Chondrocyte (in vitro differentiated cells): ENCODE measurements at regions not wholly inside any gene's neighbourhood (a gene's known extent, or its start where the extent isn't known, plus 50 kb on each side); places are given as distances from the start of the nearest gene placed in this dataset.

Experiments used
- DNase-seq: peaks from one replicate; pipeline ENCODE4 v3.0.0; 2021; ENCODE audit warnings: mixed read lengths, low spot score
- H3K27ac Mint-ChIP-seq: one replicate; pipeline ENCODE4 v1.8.0; 2021; ENCODE audit warnings: mild to moderate bottlenecking, moderate library complexity, mixed read lengths; ENCODE audit not compliant: unreplicated experiment
- H3K27me3 Mint-ChIP-seq: 2 replicates; pipeline ENCODE4 v1.8.0; 2021; ENCODE audit warnings: low read depth, mixed read lengths
- H3K36me3 Mint-ChIP-seq: 2 replicates; pipeline ENCODE4 v1.8.0; 2021; ENCODE audit warnings: low read depth, mixed read lengths
- H3K4me1 Mint-ChIP-seq: 2 replicates; pipeline ENCODE4 v1.8.0; 2021; ENCODE audit warnings: low read depth, mild to moderate bottlenecking, mixed read lengths
- H3K4me3 Mint-ChIP-seq: one replicate; pipeline ENCODE4 v1.8.0; 2021; ENCODE audit warnings: mild to moderate bottlenecking, moderate library complexity, mixed read lengths; ENCODE audit not compliant: unreplicated experiment
- H3K9me3 Mint-ChIP-seq: 2 replicates; pipeline ENCODE4 v1.8.0; 2021; ENCODE audit warnings: low read depth, mixed read lengths
- TF ChIP-seq, protein P1 (sequence below): fragments of 200-600 bp; sonication (generic); IDR thresholded peaks from 2 replicates; pipeline ENCODE4 v1.5.0; 2021; ENCODE audit warnings: antibody characterized with exemption, mild to moderate bottlenecking, moderate library complexity

GRCh38 chr12:124452576-124453331 is 114.7 kb downstream of the NCOR2 start:
- DNase-seq = peak; percentile 77
- no peaks in the 10 kb centered on the region for H3K27me3 Mint-ChIP-seq
- TF ChIP-seq, protein P1, sequence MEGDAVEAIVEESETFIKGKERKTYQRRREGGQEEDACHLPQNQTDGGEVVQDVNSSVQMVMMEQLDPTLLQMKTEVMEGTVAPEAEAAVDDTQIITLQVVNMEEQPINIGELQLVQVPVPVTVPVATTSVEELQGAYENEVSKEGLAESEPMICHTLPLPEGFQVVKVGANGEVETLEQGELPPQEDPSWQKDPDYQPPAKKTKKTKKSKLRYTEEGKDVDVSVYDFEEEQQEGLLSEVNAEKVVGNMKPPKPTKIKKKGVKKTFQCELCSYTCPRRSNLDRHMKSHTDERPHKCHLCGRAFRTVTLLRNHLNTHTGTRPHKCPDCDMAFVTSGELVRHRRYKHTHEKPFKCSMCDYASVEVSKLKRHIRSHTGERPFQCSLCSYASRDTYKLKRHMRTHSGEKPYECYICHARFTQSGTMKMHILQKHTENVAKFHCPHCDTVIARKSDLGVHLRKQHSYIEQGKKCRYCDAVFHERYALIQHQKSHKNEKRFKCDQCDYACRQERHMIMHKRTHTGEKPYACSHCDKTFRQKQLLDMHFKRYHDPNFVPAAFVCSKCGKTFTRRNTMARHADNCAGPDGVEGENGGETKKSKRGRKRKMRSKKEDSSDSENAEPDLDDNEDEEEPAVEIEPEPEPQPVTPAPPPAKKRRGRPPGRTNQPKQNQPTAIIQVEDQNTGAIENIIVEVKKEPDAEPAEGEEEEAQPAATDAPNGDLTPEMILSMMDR = no peak
- no peak overlapping the region for H3K4me3 Mint-ChIP-seq
- peaks cover 38% of the 10 kb centered on the region for H3K4me1 Mint-ChIP-seq
- H3K36me3 Mint-ChIP-seq = peaks cover 13% of the 10 kb centered on the region
- H3K9me3 Mint-ChIP-seq = no peaks in the 10 kb centered on the region
- peak overlapping the region; percentile 68 for H3K27ac Mint-ChIP-seq

DNA sequence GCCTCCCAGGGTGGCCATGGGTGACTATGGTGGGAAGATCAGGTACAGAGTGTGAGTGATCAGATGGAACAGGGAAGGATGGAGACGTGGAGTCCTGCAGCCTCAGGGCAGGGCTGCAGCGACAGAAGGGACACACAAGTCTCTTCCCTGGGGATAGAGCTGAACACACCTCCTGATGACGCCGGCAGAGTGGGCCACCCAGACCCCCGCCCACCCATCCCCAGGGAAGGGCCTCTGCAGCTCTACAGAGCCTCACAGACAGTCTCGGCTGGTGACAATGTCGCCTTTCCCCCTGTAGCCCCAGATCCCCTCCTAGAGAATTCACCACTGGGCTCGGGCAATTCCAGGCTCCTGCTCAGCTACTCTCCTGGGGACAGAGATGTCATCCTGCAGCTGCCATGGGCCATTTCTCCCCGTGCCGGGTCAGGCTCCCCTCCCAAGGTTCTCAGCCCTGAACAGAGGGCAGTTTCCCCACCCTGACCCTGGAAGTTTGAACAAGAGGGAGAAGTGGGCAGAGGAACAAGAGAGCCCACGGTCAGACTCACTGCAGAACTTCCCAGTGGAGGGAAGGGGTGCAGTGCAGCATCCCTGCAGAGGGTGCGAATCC is 115.7 kb downstream of the NCOR2 start:
- Mint-ChIP-seq H3K4me1 (peaks cover 36% of the 10 kb centered on the region), H3K27me3 (no peaks in the 10 kb centered on the region), H3K4me3 (no peak overlapping the region), H3K9me3 (no peaks in the 10 kb centered on the region), H3K36me3 (peaks cover 13% of the 10 kb centered on the region), H3K27ac (peak overlapping the region; percentile 41)
- TF ChIP-seq, protein P1 = no peak
- peak; percentile 50 for DNase-seq

DNA sequence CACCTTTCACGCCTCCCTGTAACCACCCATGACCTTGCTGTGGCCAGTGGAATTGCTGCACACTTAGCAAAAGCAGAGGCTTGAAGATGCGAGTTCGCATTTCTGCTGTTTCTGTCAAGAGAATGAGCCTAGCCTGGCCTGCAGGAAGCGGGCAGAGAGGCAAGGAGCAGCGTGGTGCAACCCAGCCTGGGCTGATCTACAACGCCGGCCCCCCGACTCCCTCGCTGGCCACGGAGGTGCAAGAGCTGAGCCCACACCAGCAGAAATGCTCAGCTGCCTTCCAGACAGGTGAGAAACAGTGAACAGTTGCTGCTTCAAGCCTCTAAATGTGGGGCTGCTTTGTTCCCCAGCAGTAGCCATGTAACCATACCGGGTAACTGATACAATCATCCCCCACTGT is 116.4 kb downstream of the NCOR2 start:
- Mint-ChIP-seq H3K4me3 (no peak overlapping the region), H3K27ac (no peak overlapping the region)

DNA sequence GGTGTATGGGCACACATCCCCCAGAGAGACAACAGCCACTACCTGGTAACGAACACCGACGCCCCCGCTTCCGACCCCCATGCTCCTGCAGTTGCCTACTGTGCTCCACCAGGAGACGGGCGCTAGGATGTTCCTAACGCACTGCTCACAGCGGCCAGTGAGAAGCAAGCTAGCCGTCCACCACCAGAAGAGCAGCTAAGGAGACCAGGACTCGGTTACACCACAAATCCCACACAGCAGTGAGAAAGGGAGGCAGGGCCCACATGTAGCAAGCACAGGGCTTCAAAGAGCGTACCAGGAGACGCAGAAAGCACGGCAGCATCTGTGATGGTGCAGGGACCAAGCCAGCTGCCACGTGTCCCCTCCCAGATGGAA is 117.0 kb downstream of the NCOR2 start:
- Mint-ChIP-seq H3K9me3 (no peaks in the 10 kb centered on the region), H3K4me3 (no peak overlapping the region), H3K4me1 (peaks cover 36% of the 10 kb centered on the region), H3K27me3 (no peaks in the 10 kb centered on the region), H3K36me3 (peaks cover 9% of the 10 kb centered on the region), H3K27ac (no peak overlapping the region)
- TF ChIP-seq, protein P1 = no peak
- peak; percentile 66 for DNase-seq

More for the DNA sequence above, 116.4 kb downstream of the NCOR2 start:
- TF ChIP-seq, protein P1 = no peak
- no peaks in the 10 kb centered on the region for H3K9me3 Mint-ChIP-seq
- H3K4me1 Mint-ChIP-seq = peaks cover 36% of the 10 kb centered on the region
- DNase-seq = peak; percentile 68
- H3K27me3 Mint-ChIP-seq = no peaks in the 10 kb centered on the region
- H3K36me3 Mint-ChIP-seq = peaks cover 10% of the 10 kb centered on the region

DNA sequence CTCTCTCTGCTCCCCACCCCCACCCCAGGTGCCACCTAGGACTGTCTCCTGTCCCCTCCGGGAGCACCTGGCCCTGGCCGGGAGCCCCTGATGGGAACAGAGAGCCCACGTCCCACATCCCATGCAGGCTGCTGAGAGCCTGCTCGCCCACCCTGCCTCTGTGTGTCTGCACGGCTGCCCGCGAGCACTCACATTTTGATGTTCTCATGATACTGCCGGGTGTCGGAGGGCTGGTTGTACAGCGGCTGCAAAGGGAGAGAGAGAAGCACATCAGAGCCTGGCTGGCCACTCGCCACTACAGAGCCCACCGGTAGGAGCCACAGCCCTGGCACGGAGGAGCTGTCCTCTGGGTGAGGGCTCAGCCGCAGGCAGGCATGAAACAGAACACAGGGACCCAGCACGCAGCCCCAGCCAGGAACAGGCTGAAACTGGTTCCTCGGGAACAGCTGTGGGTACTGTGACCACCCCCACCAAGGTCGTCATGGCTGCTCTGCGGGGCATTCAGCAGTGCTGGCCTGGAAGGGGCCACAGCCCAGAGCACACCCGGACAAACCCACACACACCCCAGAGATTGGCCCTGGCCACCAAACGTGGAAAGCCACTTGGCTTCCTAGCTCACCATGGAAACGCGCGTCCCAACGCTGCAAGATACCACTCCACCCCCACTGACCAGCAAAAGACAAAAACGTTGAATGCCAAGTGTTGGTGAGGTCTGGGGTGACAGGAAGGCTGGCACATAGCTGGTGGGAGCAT is 117.6 kb downstream of the NCOR2 start:
- H3K4me1 Mint-ChIP-seq = peaks cover 32% of the 10 kb centered on the region
- DNase-seq = peak; percentile 59
- no peak overlapping the region for H3K27ac Mint-ChIP-seq
- H3K4me3 Mint-ChIP-seq = no peak overlapping the region
- no peaks in the 10 kb centered on the region for H3K27me3 Mint-ChIP-seq
- H3K9me3 Mint-ChIP-seq = no peaks in the 10 kb centered on the region
- peaks cover 9% of the 10 kb centered on the region for H3K36me3 Mint-ChIP-seq
- TF ChIP-seq, protein P1 = no peak
